ENCODE measurements at regions not wholly inside any gene's neighbourhood (a gene's known extent, or its start where the extent isn't known, plus 50 kb on each side); places are given as distances from the start of the nearest gene placed in this dataset.

- no peak for DNase-seq (ENCODE audit: low read depth)
- CTCF ChIA-PET, result no interaction called here
- TF ChIP-seq, protein P1, sequence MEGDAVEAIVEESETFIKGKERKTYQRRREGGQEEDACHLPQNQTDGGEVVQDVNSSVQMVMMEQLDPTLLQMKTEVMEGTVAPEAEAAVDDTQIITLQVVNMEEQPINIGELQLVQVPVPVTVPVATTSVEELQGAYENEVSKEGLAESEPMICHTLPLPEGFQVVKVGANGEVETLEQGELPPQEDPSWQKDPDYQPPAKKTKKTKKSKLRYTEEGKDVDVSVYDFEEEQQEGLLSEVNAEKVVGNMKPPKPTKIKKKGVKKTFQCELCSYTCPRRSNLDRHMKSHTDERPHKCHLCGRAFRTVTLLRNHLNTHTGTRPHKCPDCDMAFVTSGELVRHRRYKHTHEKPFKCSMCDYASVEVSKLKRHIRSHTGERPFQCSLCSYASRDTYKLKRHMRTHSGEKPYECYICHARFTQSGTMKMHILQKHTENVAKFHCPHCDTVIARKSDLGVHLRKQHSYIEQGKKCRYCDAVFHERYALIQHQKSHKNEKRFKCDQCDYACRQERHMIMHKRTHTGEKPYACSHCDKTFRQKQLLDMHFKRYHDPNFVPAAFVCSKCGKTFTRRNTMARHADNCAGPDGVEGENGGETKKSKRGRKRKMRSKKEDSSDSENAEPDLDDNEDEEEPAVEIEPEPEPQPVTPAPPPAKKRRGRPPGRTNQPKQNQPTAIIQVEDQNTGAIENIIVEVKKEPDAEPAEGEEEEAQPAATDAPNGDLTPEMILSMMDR (IDR thresholded peaks at IDR 0.05; ENCODE audit: insufficient read depth, low read depth, low read length), result no peak
- no peaks in the 10 kb centered on the region for H3K27me3 ChIP-seq (ENCODE audit: control insufficient read depth, insufficient read depth, low read length)
- POLR2A ChIA-PET, result no interaction called here
- H3K4me3 ChIP-seq (ENCODE audit: low read depth, low read length), result no peak overlapping the region
- H3K36me3 ChIP-seq (ENCODE audit: control insufficient read depth, insufficient read depth, low read length), result no peaks in the 10 kb centered on the region
These were observed 241.4 kb upstream of the DGKB start for GRCh38 chr7:15143936-15144335.

GRCh38 chr7:15143121-15143520, 240.6 kb upstream of the DGKB start:
- no peak for DNase-seq (ENCODE audit: low read depth)
- H3K27me3 ChIP-seq (ENCODE audit: control insufficient read depth, insufficient read depth, low read length), result no peaks in the 10 kb centered on the region
- ChIA-PET POLR2A (no interaction called here), CTCF (no interaction called here)
- H3K4me3 ChIP-seq (ENCODE audit: low read depth, low read length), result no peak overlapping the region
- H3K36me3 ChIP-seq (ENCODE audit: control insufficient read depth, insufficient read depth, low read length), result no peaks in the 10 kb centered on the region
- TF ChIP-seq, protein P1 (IDR thresholded peaks at IDR 0.05; ENCODE audit: insufficient read depth, low read depth, low read length), result no peak

DNA sequence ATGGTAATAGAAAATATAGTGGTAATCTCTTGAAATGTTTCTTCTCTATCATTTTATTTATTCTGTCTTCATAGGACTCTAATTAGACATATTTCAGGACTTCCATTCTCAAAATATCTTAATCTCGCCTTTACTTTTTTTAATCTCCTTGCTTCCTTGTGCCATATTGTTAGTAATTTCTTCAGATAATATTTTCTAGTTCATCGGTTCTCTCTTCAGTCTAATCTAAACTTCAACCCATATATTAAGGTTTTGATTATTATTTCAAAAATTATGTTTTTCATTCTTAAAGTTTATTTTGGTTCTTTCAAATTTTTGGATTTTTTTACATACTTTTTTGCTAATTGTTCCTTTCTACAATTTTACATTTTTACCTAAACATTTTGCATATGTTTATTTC, 237.9 kb upstream of the DGKB start:
- TF ChIP-seq, protein P1 (IDR thresholded peaks at IDR 0.05; ENCODE audit: insufficient read depth, low read depth, low read length), result no peak
- no peak for DNase-seq (ENCODE audit: low read depth)
- no peak overlapping the region for H3K4me3 ChIP-seq (ENCODE audit: low read depth, low read length)
- ChIA-PET POLR2A (no interaction called here), CTCF (no interaction called here)
- H3K36me3 ChIP-seq (ENCODE audit: control insufficient read depth, insufficient read depth, low read length), result no peaks in the 10 kb centered on the region
- no peaks in the 10 kb centered on the region for H3K27me3 ChIP-seq (ENCODE audit: control insufficient read depth, insufficient read depth, low read length)

DNA sequence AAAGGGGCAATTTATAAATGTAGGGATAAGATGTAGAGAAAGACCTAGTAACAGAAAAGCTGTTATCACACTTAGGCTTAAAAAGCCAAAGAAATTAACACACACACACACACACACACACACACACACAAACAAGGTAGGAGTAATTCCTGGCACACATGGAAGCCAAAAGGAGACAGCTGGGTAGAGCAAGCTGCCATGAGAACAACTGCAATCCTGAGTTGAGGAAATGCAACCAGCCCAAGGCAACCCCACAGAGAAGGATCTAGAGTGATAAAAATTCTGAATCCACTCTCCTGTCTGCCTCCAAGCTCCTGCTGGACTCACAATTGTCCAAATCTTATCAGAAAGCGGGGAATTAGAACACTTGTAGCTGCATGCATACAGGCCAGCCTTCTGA, 229.1 kb upstream of the DGKB start:
- POLR2A ChIA-PET, result no interaction called here
- CTCF ChIA-PET, result interaction anchor here (1.0 kb wide), 1 partner anchor 320 kb away, joined by 3 read pairs; no protein-coding TSS in a partner anchor
- no peaks in the 10 kb centered on the region for H3K27me3 ChIP-seq (ENCODE audit: control insufficient read depth, insufficient read depth, low read length)
- H3K4me3 ChIP-seq (ENCODE audit: low read depth, low read length), result no peak overlapping the region
- TF ChIP-seq, protein P1 (IDR thresholded peaks at IDR 0.05; ENCODE audit: insufficient read depth, low read depth, low read length), result no peak
- no peaks in the 10 kb centered on the region for H3K36me3 ChIP-seq (ENCODE audit: control insufficient read depth, insufficient read depth, low read length)
- no peak for DNase-seq (ENCODE audit: low read depth)

DNA sequence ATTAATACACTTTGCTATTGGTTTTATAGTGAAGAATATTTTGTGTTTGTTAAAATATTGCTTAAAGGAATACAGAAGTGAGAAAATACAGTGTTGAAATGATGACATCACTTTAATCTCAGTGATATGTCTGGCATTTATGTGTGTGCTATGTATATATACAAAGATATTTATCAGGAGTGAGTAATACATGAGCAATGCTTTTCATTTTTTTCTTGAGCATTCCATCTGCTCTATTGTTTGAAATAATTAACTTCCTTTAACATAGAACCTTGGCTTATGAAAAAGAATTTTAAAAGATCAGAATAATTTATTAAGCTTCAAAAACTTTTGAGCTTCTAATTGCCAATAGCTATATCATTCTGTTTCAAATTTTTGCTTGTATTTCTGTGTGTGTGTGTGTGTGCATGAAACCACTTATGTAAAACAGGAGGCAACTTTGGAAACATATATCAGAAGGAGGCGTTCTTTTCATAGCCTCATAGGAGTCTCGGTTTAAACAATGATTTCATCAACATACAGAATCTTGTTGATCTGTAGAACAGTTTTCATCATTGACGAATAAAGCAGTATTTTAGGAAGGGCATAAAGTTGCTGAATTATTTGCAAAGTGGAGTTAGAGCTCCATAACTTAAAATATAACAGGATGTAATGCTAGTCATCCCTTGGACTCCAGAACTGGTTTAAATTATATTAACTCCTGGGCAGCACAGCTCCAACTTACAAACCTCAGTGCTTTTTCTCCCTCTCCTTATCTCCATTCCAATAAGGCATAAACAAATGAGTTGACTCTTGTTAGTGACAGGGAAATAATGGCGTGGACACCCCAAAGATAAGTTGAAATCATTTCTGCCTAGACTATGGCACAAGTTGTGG, 228.4 kb upstream of the DGKB start:
- POLR2A ChIA-PET, result no interaction called here

More for the DNA sequence above, 228.4 kb upstream of the DGKB start:
- H3K36me3 ChIP-seq (ENCODE audit: control insufficient read depth, insufficient read depth, low read length), result no peaks in the 10 kb centered on the region
- DNase-seq (ENCODE audit: low read depth), result peak; percentile 13
- no peak overlapping the region for H3K4me3 ChIP-seq (ENCODE audit: low read depth, low read length)
- CTCF ChIA-PET, result no interaction called here
- no peaks in the 10 kb centered on the region for H3K27me3 ChIP-seq (ENCODE audit: control insufficient read depth, insufficient read depth, low read length)
- TF ChIP-seq, protein P1 (IDR thresholded peaks at IDR 0.05; ENCODE audit: insufficient read depth, low read depth, low read length), result no peak
